ENCODE measurements at regions not wholly inside any gene's neighbourhood (a gene's known extent, or its start where the extent isn't known, plus 50 kb on each side); places are given as distances from the start of the nearest gene placed in this dataset.

- Mint-ChIP-seq H3K4me3 (no peak overlapping the region), H3K4me1 (no peaks in the 10 kb centered on the region), H3K9me3 (peaks cover 0 to 14% (median 9%) of the 10 kb centered on the region in 7 donors), H3K27ac (no peak overlapping the region), H3K27me3 (no peaks in the 10 kb centered on the region), H3K36me3 (no peaks in the 10 kb centered on the region)
- DNase-seq = no peak
- ATAC-seq (ENCODE audit: low read depth in 2 of 2) = no peak
Measured at GRCh38 chr19:30924069-30924636, 425.1 kb downstream of the TSHZ3 start.

- peaks cover 0 to 14% (median 8%) of the 10 kb centered on the region in 7 donors for H3K9me3 Mint-ChIP-seq
- H3K36me3 Mint-ChIP-seq = no peaks in the 10 kb centered on the region
- no peaks in the 10 kb centered on the region for H3K27me3 Mint-ChIP-seq
- DNase-seq (no peak), ATAC-seq (ENCODE audit: low read depth in 2 of 2) (no peak)
- no peaks in the 10 kb centered on the region for H3K4me1 Mint-ChIP-seq
- H3K4me3 Mint-ChIP-seq = no peak overlapping the region
- no peak overlapping the region for H3K27ac Mint-ChIP-seq
Measured at GRCh38 chr19:30923621-30924020, 425.6 kb downstream of the TSHZ3 start.

GRCh38 chr19:30923096-30923495 lies 426.1 kb downstream of the TSHZ3 start:
- Mint-ChIP-seq H3K27ac (no peak overlapping the region), H3K4me1 (no peaks in the 10 kb centered on the region), H3K36me3 (no peaks in the 10 kb centered on the region), H3K4me3 (no peak overlapping the region), H3K27me3 (no peaks in the 10 kb centered on the region), H3K9me3 (peaks cover 0 to 17% (median 6%) of the 10 kb centered on the region in 7 donors)
- no peak for DNase-seq
- no peak for ATAC-seq (ENCODE audit: low read depth in 2 of 2)

- no peaks in the 10 kb centered on the region for H3K27me3 Mint-ChIP-seq
- H3K9me3 Mint-ChIP-seq = peaks cover 0 to 9% (median 0%) of the 10 kb centered on the region in 7 donors
- DNase-seq (no peak), ATAC-seq (ENCODE audit: low read depth in 2 of 2) (no peak)
- H3K4me1 Mint-ChIP-seq = no peaks in the 10 kb centered on the region
- H3K4me3 Mint-ChIP-seq = no peak overlapping the region
- H3K36me3 Mint-ChIP-seq = no peaks in the 10 kb centered on the region
- H3K27ac Mint-ChIP-seq = no peak overlapping the region
Measured at GRCh38 chr19:30920222-30920621, 429.0 kb downstream of the TSHZ3 start.

- Mint-ChIP-seq H3K9me3 (peaks cover 0 to 9% (median 0%) of the 10 kb centered on the region in 7 donors), H3K4me3 (no peak overlapping the region), H3K36me3 (no peaks in the 10 kb centered on the region), H3K4me1 (no peaks in the 10 kb centered on the region), H3K27me3 (no peaks in the 10 kb centered on the region), H3K27ac (no peak overlapping the region)
- ATAC-seq (ENCODE audit: low read depth in 2 of 2) = no peak
- DNase-seq = no peak
Measured at GRCh38 chr19:30919737-30920136, 429.5 kb downstream of the TSHZ3 start.

- Mint-ChIP-seq H3K36me3 (no peaks in the 10 kb centered on the region), H3K27ac (no peak overlapping the region), H3K27me3 (no peaks in the 10 kb centered on the region), H3K4me3 (no peak overlapping the region), H3K9me3 (peaks cover 0 to 9% (median 0%) of the 10 kb centered on the region in 7 donors), H3K4me1 (no peaks in the 10 kb centered on the region)
- ATAC-seq (ENCODE audit: low read depth in 2 of 2) (no peak), DNase-seq (no peak)
Measured at GRCh38 chr19:30916238-30916637, 433.0 kb downstream of the TSHZ3 start.

- Mint-ChIP-seq H3K4me3 (no peak overlapping the region), H3K27me3 (no peaks in the 10 kb centered on the region), H3K27ac (no peak overlapping the region), H3K9me3 (peaks cover 0 to 5% (median 0%) of the 10 kb centered on the region in 7 donors), H3K4me1 (no peaks in the 10 kb centered on the region), H3K36me3 (no peaks in the 10 kb centered on the region)
- DNase-seq (no peak), ATAC-seq (ENCODE audit: low read depth in 2 of 2) (no peak)
Measured at GRCh38 chr19:30911491-30911890, 437.7 kb downstream of the TSHZ3 start.

- H3K9me3 Mint-ChIP-seq = peaks cover 0 to 9% (median 0%) of the 10 kb centered on the region in 7 donors
- H3K27ac Mint-ChIP-seq = peak overlapping the region in 1 of 6 donors; percentile 57
- no peak overlapping the region for H3K4me3 Mint-ChIP-seq
- no peak for DNase-seq
- no peak for ATAC-seq (ENCODE audit: low read depth in 2 of 2)
- H3K27me3 Mint-ChIP-seq = no peaks in the 10 kb centered on the region
- no peaks in the 10 kb centered on the region for H3K36me3 Mint-ChIP-seq
- H3K4me1 Mint-ChIP-seq = no peaks in the 10 kb centered on the region
Measured at GRCh38 chr19:30910485-30911240, 438.6 kb downstream of the TSHZ3 start.

- no peaks in the 10 kb centered on the region for H3K36me3 Mint-ChIP-seq
- no peak overlapping the region for H3K27ac Mint-ChIP-seq
- H3K4me1 Mint-ChIP-seq = no peaks in the 10 kb centered on the region
- no peaks in the 10 kb centered on the region for H3K27me3 Mint-ChIP-seq
- H3K4me3 Mint-ChIP-seq = no peak overlapping the region
- DNase-seq (no peak), ATAC-seq (ENCODE audit: low read depth in 2 of 2) (no peak)
- peaks cover 0 to 9% (median 0%) of the 10 kb centered on the region in 7 donors for H3K9me3 Mint-ChIP-seq
Measured at GRCh38 chr19:30909216-30909615, 440.0 kb downstream of the TSHZ3 start.

GRCh38 chr19:30908262-30908771 lies 440.9 kb downstream of the TSHZ3 start:
- Mint-ChIP-seq H3K4me1 (no peaks in the 10 kb centered on the region), H3K27ac (peak overlapping the region in 1 of 6 donors; percentile 10), H3K4me3 (no peak overlapping the region), H3K36me3 (no peaks in the 10 kb centered on the region), H3K9me3 (peaks cover 0 to 9% (median 0%) of the 10 kb centered on the region in 7 donors), H3K27me3 (no peaks in the 10 kb centered on the region)
- ATAC-seq (ENCODE audit: low read depth in 2 of 2) (no peak), DNase-seq (no peak)

GRCh38 chr19:30906871-30907270 lies 442.4 kb downstream of the TSHZ3 start:
- H3K4me3 Mint-ChIP-seq = no peak overlapping the region
- H3K27me3 Mint-ChIP-seq = no peaks in the 10 kb centered on the region
- no peak overlapping the region for H3K27ac Mint-ChIP-seq
- no peaks in the 10 kb centered on the region for H3K36me3 Mint-ChIP-seq
- H3K9me3 Mint-ChIP-seq = peaks cover 0 to 9% (median 0%) of the 10 kb centered on the region in 7 donors
- ATAC-seq (ENCODE audit: low read depth in 2 of 2) = no peak
- no peak for DNase-seq
- no peaks in the 10 kb centered on the region for H3K4me1 Mint-ChIP-seq

- DNase-seq = no peak
- Mint-ChIP-seq H3K4me3 (no peak overlapping the region), H3K9me3 (peaks cover 0 to 2% (median 0%) of the 10 kb centered on the region in 7 donors), H3K4me1 (no peaks in the 10 kb centered on the region), H3K36me3 (no peaks in the 10 kb centered on the region), H3K27ac (no peak overlapping the region), H3K27me3 (no peaks in the 10 kb centered on the region)
- ATAC-seq (ENCODE audit: low read depth in 2 of 2) = no peak
Measured at GRCh38 chr19:30900051-30900450, 449.2 kb downstream of the TSHZ3 start.

- Mint-ChIP-seq H3K27me3 (no peaks in the 10 kb centered on the region), H3K9me3 (no peaks in the 10 kb centered on the region), H3K4me3 (peak overlapping the region in 1 of 8 donors; percentile 1), H3K4me1 (no peaks in the 10 kb centered on the region), H3K36me3 (no peaks in the 10 kb centered on the region), H3K27ac (no peak overlapping the region)
- DNase-seq = no peak
- no peak for ATAC-seq (ENCODE audit: low read depth in 2 of 2)
Measured at GRCh38 chr19:30898353-30899103, 450.7 kb downstream of the TSHZ3 start.

- H3K27me3 Mint-ChIP-seq = no peaks in the 10 kb centered on the region
- no peaks in the 10 kb centered on the region for H3K4me1 Mint-ChIP-seq
- DNase-seq (no peak), ATAC-seq (ENCODE audit: low read depth in 2 of 2) (no peak)
- no peak overlapping the region for H3K4me3 Mint-ChIP-seq
- H3K36me3 Mint-ChIP-seq = no peaks in the 10 kb centered on the region
- peaks cover 0 to 3% (median 0%) of the 10 kb centered on the region in 7 donors for H3K9me3 Mint-ChIP-seq
- H3K27ac Mint-ChIP-seq = no peak overlapping the region
Measured at GRCh38 chr19:30897553-30897952, 451.7 kb downstream of the TSHZ3 start.

All from naive B cell (primary cell).